IMR-90 (cell line): ENCODE measurements at regions not wholly inside any gene's neighbourhood (a gene's known extent, or its start where the extent isn't known, plus 50 kb on each side); places are given as distances from the start of the nearest gene placed in this dataset.

ENCODE experiments used
- ATAC-seq: fragments of 200-7000 bp; cut with Tn5 transposase; 2 replicates; pipeline ENCODE4 v1.9.1; 2020; ENCODE audit warnings: low read depth, mild to moderate bottlenecking, moderate library complexity
- BruUV-seq: library from RNA; stranded (reverse); fragments of 400-500 nt; replicated peaks from 2 replicates; lab custom pipeline; 2021; lab: Mats Ljungman, UMichigan
- CTCF ChIA-PET: fragments of 300-600 bp; formaldehyde crosslinking; extraction: SDS; loops from one replicate; lab custom pipeline; 2021; ENCODE audit warnings: antibody characterized with exemption; lab: Yijun Ruan, JAX
- POLR2A ChIA-PET: fragments of 300-600 bp; sonication (Branson Sonifier 250); formaldehyde crosslinking; loops from one replicate; lab custom pipeline; 2022; ENCODE audit warnings: antibody characterized with exemption; ENCODE audit not compliant: unreplicated experiment; lab: Charles Lee
- DNase-seq: peaks from one replicate; pipeline ENCODE4 v3.0.0; 2013
- H2AFZ ChIP-seq: replicated peaks from 2 replicates; pipeline ENCODE3; 2013; ENCODE audit warnings: low read length, mild to moderate bottlenecking; ENCODE audit not compliant: poor library complexity
- H2AK5ac ChIP-seq: 2 replicates; pipeline ENCODE4 v1.6.1; 2013; ENCODE audit warnings: low read depth, low read length, inconsistent platforms
- H2AK9ac ChIP-seq: replicated peaks from 2 replicates; pipeline ENCODE3; 2013; ENCODE audit warnings: mild to moderate bottlenecking, low read depth, low read length, moderate library complexity; ENCODE audit not compliant: poor library complexity
- H2BK120ac ChIP-seq: 2 replicates; pipeline ENCODE4 v1.6.1; 2013; ENCODE audit warnings: low read depth, low read length, inconsistent platforms
- H2BK15ac ChIP-seq: 3 replicates; pipeline ENCODE4 v1.6.1; 2013; ENCODE audit warnings: low read depth, low read length, inconsistent platforms
- H2BK20ac ChIP-seq: 2 replicates; pipeline ENCODE4 v1.6.1; 2013; ENCODE audit warnings: low read depth, mild to moderate bottlenecking, inconsistent platforms, low read length, moderate library complexity
- H2BK5ac ChIP-seq: 2 replicates; pipeline ENCODE4 v1.6.1; 2013; ENCODE audit warnings: mild to moderate bottlenecking, low read depth, low read length, inconsistent platforms; ENCODE audit not compliant: poor library complexity, severe bottlenecking
- H3K14ac ChIP-seq: replicated peaks from 2 replicates; pipeline ENCODE4 v1.6.1; 2013; ENCODE audit warnings: low read depth, low read length, inconsistent platforms
- H3K18ac ChIP-seq: 2 replicates; pipeline ENCODE4 v1.6.1; 2013; ENCODE audit warnings: low read depth, low read length, control low read depth
- H3K23ac ChIP-seq: 2 replicates; pipeline ENCODE4 v1.6.1; 2013; ENCODE audit warnings: low read depth, low read length, inconsistent platforms
- H3K27ac ChIP-seq: 2 replicates; pipeline ENCODE4 v1.5.1; 2013; ENCODE audit warnings: mild to moderate bottlenecking, control low read depth, low read length; ENCODE audit not compliant: insufficient read depth
- H3K27me3 ChIP-seq: 2 replicates; pipeline ENCODE4 v1.6.1; 2013; ENCODE audit warnings: low read length; ENCODE audit not compliant: control insufficient read depth, insufficient read depth
- H3K36me3 ChIP-seq: 2 replicates; pipeline ENCODE4 v1.6.1; 2013; ENCODE audit warnings: low read length, mixed read lengths; ENCODE audit not compliant: control insufficient read depth, insufficient read depth
- H3K4ac ChIP-seq: 2 replicates; pipeline ENCODE4 v1.6.1; 2013; ENCODE audit warnings: low read depth, low read length, inconsistent platforms
- H3K4me1 ChIP-seq: 2 replicates; pipeline ENCODE4 v1.6.1; 2013; ENCODE audit warnings: low read length, mixed read lengths; ENCODE audit not compliant: control insufficient read depth, insufficient read depth
- H3K4me2 ChIP-seq: 2 replicates; pipeline ENCODE4 v1.6.1; 2013; ENCODE audit warnings: low read depth, mild to moderate bottlenecking, control low read depth, low read length, moderate library complexity
- H3K4me3 ChIP-seq: 2 replicates; pipeline ENCODE4 v1.5.1; 2013; ENCODE audit warnings: low read depth, mild to moderate bottlenecking, control low read depth, low read length, moderate library complexity; ENCODE audit not compliant: insufficient read depth
- H3K56ac ChIP-seq: 2 replicates; pipeline ENCODE4 v1.6.1; 2013; ENCODE audit warnings: low read length, inconsistent platforms; ENCODE audit not compliant: insufficient read depth; ENCODE audit errors: extremely low read depth
- H3K79me1 ChIP-seq, 2 experiments: 2 replicates each; pipeline ENCODE4 v1.6.1; 2013; ENCODE audit warnings: low read length in 2 of 2, inconsistent platforms in 1 of 2, low read depth in 1 of 2
- H3K9ac ChIP-seq: 2 replicates; pipeline ENCODE4 v1.6.1; 2013; ENCODE audit warnings: low read depth, low read length, control low read depth
- H3K9me1 ChIP-seq: 2 replicates; pipeline ENCODE4 v1.6.1; 2013; ENCODE audit warnings: low read length, inconsistent platforms; ENCODE audit not compliant: insufficient read depth
- H3K9me3 ChIP-seq: 2 replicates; pipeline ENCODE4 v1.6.1; 2013; ENCODE audit warnings: low read length; ENCODE audit not compliant: control insufficient read depth, insufficient read depth
- H4K20me1 ChIP-seq: 2 replicates; pipeline ENCODE4 v1.6.1; 2013; ENCODE audit warnings: low read length, inconsistent platforms; ENCODE audit not compliant: insufficient read depth
- H4K5ac ChIP-seq: 2 replicates; pipeline ENCODE4 v1.6.1; 2013; ENCODE audit warnings: mild to moderate bottlenecking, low read depth, low read length, control low read depth
- H4K8ac ChIP-seq, 2 experiments: 2 replicates each; pipeline ENCODE4 v1.6.1; 2013; ENCODE audit warnings: low read depth in 2 of 2, low read length in 2 of 2, control low read depth in 1 of 2, inconsistent platforms in 1 of 2
- H4K91ac ChIP-seq: 2 replicates; pipeline ENCODE4 v1.6.1; 2013; ENCODE audit warnings: low read depth, low read length, inconsistent platforms; ENCODE audit not compliant: insufficient read depth
- BHLHE40 ChIP-seq: fragments of 150-350 bp; IDR thresholded peaks from 2 replicates; pipeline ENCODE4 v1.6.1; 2016; ENCODE audit warnings: mild to moderate bottlenecking, low read depth, low read length
- CEBPB ChIP-seq: IDR thresholded peaks from 2 replicates; pipeline ENCODE4 v1.6.1; 2012; ENCODE audit warnings: low read depth, low read length, improper control_type of control experiment
- CHD1 ChIP-seq: IDR thresholded peaks from 2 replicates; pipeline ENCODE4 v1.6.1; 2012; ENCODE audit warnings: low read depth, low read length, improper control_type of control experiment
- FOS ChIP-seq: fragments of 150-350 bp; IDR thresholded peaks from 2 replicates; pipeline ENCODE4 v1.6.1; 2016; ENCODE audit warnings: low read depth, low read length
- MAFK ChIP-seq: IDR thresholded peaks from 2 replicates; pipeline ENCODE4 v1.6.1; 2012; ENCODE audit warnings: low read depth, low read length, improper control_type of control experiment
- MAZ ChIP-seq: IDR thresholded peaks from 2 replicates; pipeline ENCODE4 v1.6.1; 2012; ENCODE audit warnings: low read depth, mild to moderate bottlenecking, low read length, improper control_type of control experiment, moderate library complexity, borderline replicate concordance
- MXI1 ChIP-seq: IDR thresholded peaks from 2 replicates; pipeline ENCODE4 v1.6.1; 2012; ENCODE audit warnings: low read depth, mild to moderate bottlenecking, low read length, moderate library complexity, borderline replicate concordance
- NFE2L2 ChIP-seq: fragments of 150-350 bp; IDR thresholded peaks from 2 replicates; pipeline ENCODE4 v1.6.1; 2016; ENCODE audit warnings: low read depth, mild to moderate bottlenecking, low read length
- POLR2A ChIP-seq: IDR thresholded peaks from 2 replicates; pipeline ENCODE4 v1.6.1; 2012; ENCODE audit warnings: mild to moderate bottlenecking, low read depth, low read length
- RAD21 ChIP-seq: IDR thresholded peaks from 2 replicates; pipeline ENCODE4 v1.6.1; 2012; ENCODE audit warnings: low read length, improper control_type of control experiment
- RCOR1 ChIP-seq: IDR thresholded peaks from 2 replicates; pipeline ENCODE4 v1.6.1; 2012; ENCODE audit warnings: mild to moderate bottlenecking, low read length, improper control_type of control experiment; ENCODE audit not compliant: insufficient replicate concordance
- RFX5 ChIP-seq: IDR thresholded peaks from 2 replicates; pipeline ENCODE4 v1.8.0; 2012; ENCODE audit warnings: low read depth, mild to moderate bottlenecking, low read length, moderate library complexity
- SMC3 ChIP-seq: fragments of 150-350 bp; IDR thresholded peaks from 2 replicates; pipeline ENCODE4 v1.6.1; 2016; ENCODE audit warnings: low read depth, mild to moderate bottlenecking, antibody characterized with exemption, low read length, moderate library complexity
- WGBS, 2 experiments: methylation state at CpG; one replicate each; pipeline versions ENCODE4 v1.1.5 to v1.1.7; 2013; ENCODE audit warnings: missing lambda C conversion rate in 2 of 2; ENCODE audit not compliant: insufficient read length in 1 of 2; ENCODE audit errors: extremely low coverage in 2 of 2; 5-methylcytosine and 5-hydroxymethylcytosine counted together
- dilution Hi-C: fragments of 300-500 bp; cut with HindIII; formaldehyde crosslinking; loops from one replicate; pipeline ENCODE4 v1.14.3; 2018; ENCODE audit warnings: low sequenced_read_pairs; ENCODE audit not compliant: unreplicated experiment
- in situ Hi-C: fragments of 300-500 bp; cut with MboI; formaldehyde crosslinking; loops from 3 replicates; pipeline ENCODE4 v1.14.3; 2019; ENCODE audit warnings: low sequenced_read_pairs, inconsistent platforms, mixed read lengths
- intact Hi-C: fragments of 100-400 bp; cut with micrococcal nuclease; formaldehyde crosslinking; loops from 2 replicates; pipeline ENCODE4 v1.10.0; 2022
- TF ChIP-seq, protein P1 (sequence below): fragments of 150-350 bp; IDR thresholded peaks from 2 replicates; pipeline ENCODE4 v1.6.1; 2016; ENCODE audit warnings: low read depth, mild to moderate bottlenecking, low read length, moderate library complexity, borderline replicate concordance
- TF ChIP-seq, protein P2 (sequence below): fragments of 150-350 bp; IDR thresholded peaks from 2 replicates; pipeline ENCODE4 v1.6.1; 2017; ENCODE audit warnings: mild to moderate bottlenecking, antibody characterized with exemption, low read length, low read depth
- TF ChIP-seq, protein P3 (sequence below): conservative IDR thresholded peaks from 2 replicates; pipeline ENCODE4 v1.5.1; 2012; ENCODE audit warnings: mild to moderate bottlenecking, low read depth, low read length, improper control_type of control experiment

DNA sequence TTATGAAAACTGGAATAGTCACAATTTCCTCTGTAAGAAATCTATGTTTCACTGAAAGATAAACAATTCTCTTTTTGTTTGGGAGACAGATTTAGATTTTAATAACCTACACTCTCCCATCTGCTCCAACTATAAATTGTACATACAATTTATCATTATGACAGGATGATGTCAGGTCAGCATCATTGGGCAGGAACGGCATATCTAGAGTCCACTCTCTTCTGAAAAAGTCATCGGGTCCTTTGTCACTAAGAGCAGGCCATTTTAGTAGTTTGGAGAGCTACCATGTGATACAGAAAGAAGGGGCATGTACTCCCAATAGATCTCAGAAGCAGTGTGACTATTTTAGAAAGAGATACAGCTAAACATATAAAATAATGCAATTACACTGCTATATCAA is 180.8 kb upstream of the ARGLU1 start:
- H4K20me1 ChIP-seq, result no peaks in the 10 kb centered on the region
- H3K4ac ChIP-seq, result no peak overlapping the region
- H3K27me3 ChIP-seq, result no peaks in the 10 kb centered on the region
- intact Hi-C loops, result no loop called here
- ATAC-seq (no peak), DNase-seq (no peak)
- in situ Hi-C loops, result no loop called here
- H3K4me1 ChIP-seq, result no peaks in the 10 kb centered on the region
- no peaks in the 10 kb centered on the region for H3K9me3 ChIP-seq
- ChIA-PET CTCF (no interaction called here), POLR2A (no interaction called here)
- no peak overlapping the region for H2AK5ac ChIP-seq
- dilution Hi-C loops, result no loop called here
- no peak overlapping the region for H3K18ac ChIP-seq
- no peaks in the 10 kb centered on the region for H3K36me3 ChIP-seq
- no peak overlapping the region for H2BK120ac ChIP-seq
- no peak overlapping the region for H3K4me3 ChIP-seq
- no peak overlapping the region for H3K23ac ChIP-seq
- no peak overlapping the region for H2BK5ac ChIP-seq
- H2BK20ac ChIP-seq, result no peak overlapping the region
- BruUV-seq, result no TSS peak
- no peak overlapping the region for H4K8ac ChIP-seq
- no peak overlapping the region for H2AFZ ChIP-seq
- TF ChIP-seq MAZ, result no peak
- no peak for TF ChIP-seq FOS
- TF ChIP-seq, protein P1, sequence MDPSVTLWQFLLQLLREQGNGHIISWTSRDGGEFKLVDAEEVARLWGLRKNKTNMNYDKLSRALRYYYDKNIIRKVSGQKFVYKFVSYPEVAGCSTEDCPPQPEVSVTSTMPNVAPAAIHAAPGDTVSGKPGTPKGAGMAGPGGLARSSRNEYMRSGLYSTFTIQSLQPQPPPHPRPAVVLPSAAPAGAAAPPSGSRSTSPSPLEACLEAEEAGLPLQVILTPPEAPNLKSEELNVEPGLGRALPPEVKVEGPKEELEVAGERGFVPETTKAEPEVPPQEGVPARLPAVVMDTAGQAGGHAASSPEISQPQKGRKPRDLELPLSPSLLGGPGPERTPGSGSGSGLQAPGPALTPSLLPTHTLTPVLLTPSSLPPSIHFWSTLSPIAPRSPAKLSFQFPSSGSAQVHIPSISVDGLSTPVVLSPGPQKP, result no peak
- TF ChIP-seq CEBPB, result no peak
- TF ChIP-seq CHD1, result no peak
- no peak for TF ChIP-seq RCOR1
- no peak for TF ChIP-seq NFE2L2
- no peak for TF ChIP-seq SMC3
- TF ChIP-seq, protein P2, sequence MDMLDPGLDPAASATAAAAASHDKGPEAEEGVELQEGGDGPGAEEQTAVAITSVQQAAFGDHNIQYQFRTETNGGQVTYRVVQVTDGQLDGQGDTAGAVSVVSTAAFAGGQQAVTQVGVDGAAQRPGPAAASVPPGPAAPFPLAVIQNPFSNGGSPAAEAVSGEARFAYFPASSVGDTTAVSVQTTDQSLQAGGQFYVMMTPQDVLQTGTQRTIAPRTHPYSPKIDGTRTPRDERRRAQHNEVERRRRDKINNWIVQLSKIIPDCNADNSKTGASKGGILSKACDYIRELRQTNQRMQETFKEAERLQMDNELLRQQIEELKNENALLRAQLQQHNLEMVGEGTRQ, result no peak
- TF ChIP-seq, protein P3, sequence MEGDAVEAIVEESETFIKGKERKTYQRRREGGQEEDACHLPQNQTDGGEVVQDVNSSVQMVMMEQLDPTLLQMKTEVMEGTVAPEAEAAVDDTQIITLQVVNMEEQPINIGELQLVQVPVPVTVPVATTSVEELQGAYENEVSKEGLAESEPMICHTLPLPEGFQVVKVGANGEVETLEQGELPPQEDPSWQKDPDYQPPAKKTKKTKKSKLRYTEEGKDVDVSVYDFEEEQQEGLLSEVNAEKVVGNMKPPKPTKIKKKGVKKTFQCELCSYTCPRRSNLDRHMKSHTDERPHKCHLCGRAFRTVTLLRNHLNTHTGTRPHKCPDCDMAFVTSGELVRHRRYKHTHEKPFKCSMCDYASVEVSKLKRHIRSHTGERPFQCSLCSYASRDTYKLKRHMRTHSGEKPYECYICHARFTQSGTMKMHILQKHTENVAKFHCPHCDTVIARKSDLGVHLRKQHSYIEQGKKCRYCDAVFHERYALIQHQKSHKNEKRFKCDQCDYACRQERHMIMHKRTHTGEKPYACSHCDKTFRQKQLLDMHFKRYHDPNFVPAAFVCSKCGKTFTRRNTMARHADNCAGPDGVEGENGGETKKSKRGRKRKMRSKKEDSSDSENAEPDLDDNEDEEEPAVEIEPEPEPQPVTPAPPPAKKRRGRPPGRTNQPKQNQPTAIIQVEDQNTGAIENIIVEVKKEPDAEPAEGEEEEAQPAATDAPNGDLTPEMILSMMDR, result no peak
- no peak for TF ChIP-seq RFX5
- TF ChIP-seq RAD21, result no peak
- TF ChIP-seq MXI1, result no peak
- TF ChIP-seq MAFK, result no peak
- TF ChIP-seq BHLHE40, result no peak
- no peak for TF ChIP-seq POLR2A
- no peak overlapping the region for H4K5ac ChIP-seq
- no CpG with 5 or more reads among the region's 2 CpGs for WGBS, 2 experiments
- H3K9ac ChIP-seq, result no peak overlapping the region
- H3K27ac ChIP-seq, result no peak overlapping the region
- H4K91ac ChIP-seq, result no peak overlapping the region
- no peak overlapping the region for H3K56ac ChIP-seq
- H3K4me2 ChIP-seq, result no peak overlapping the region
- no peak overlapping the region for H2AK9ac ChIP-seq
- H3K9me1 ChIP-seq, result no peaks in the 10 kb centered on the region
- H3K14ac ChIP-seq, result no peak overlapping the region
- no peak overlapping the region for H2BK15ac ChIP-seq
- H3K79me1 ChIP-seq, result no peaks in the 10 kb centered on the region
